Astrocyte (in vitro differentiated cells and primary cell): ENCODE measurements at regions not wholly inside any gene's neighbourhood (a gene's known extent, or its start where the extent isn't known, plus 50 kb on each side); places are given as distances from the start of the nearest gene placed in this dataset.

Experiments used
- CTCF ChIP-seq: IDR thresholded peaks from 2 replicates; pipeline ENCODE4 v1.5.1; 2011; ENCODE audit warnings: low read depth, mild to moderate bottlenecking, inconsistent platforms, low read length, moderate library complexity; ENCODE audit not compliant: insufficient read depth
- EZH2 ChIP-seq: IDR thresholded peaks from 2 replicates; pipeline ENCODE4 v1.6.1; 2012; ENCODE audit warnings: mild to moderate bottlenecking, low read length, inconsistent platforms; ENCODE audit not compliant: insufficient read depth

- no peak for TF ChIP-seq CTCF
- TF ChIP-seq EZH2 = no peak
These were observed 252.1 kb upstream of the ZNF608 start for GRCh38 chr5:124998520-124998919.
